ENCODE measurements at regions not wholly inside any gene's neighbourhood (a gene's known extent, or its start where the extent isn't known, plus 50 kb on each side); places are given as distances from the start of the nearest gene placed in this dataset.

DNA sequence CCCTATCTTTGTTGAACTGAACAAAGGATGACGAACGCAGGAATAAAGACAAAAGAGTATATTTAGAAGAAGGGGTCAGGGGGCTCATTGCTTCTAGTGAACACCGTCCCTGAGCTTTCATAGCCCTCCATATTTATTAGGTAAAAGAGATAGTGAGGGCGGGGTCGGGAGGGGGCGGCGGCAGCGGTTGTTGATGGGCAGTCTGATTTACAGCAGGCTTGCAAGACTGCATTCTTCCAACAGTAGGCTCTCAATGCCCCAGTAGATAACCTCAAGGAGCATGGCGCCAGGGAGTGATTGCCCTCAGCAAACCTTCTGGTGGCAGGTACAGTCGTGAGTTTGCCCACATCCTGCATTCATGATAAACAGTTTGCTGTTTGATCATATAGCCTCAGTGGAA is 563.3 kb upstream of the SYNCRIP start:
- Histone ChIP-seq H2AFZ (ENCODE audit: low read length) (no peak overlapping the region), H2AK5ac (ENCODE audit: insufficient read length, low read length) (no peak overlapping the region), H2BK15ac (ENCODE audit: low read depth, low read length) (no peak overlapping the region), H3K14ac (ENCODE audit: insufficient read depth, low read length) (no peak overlapping the region), H3K23me2 (ENCODE audit: insufficient read length, low read depth, low read length, poor library complexity, severe bottlenecking) (no peaks in the 10 kb centered on the region), H3K79me1 (ENCODE audit: insufficient read depth, low read depth, low read length, poor library complexity, severe bottlenecking) (no peaks in the 10 kb centered on the region), H3K9me3 (ENCODE audit: control insufficient read depth, low read depth, low read length) (no peaks in the 10 kb centered on the region), H3K4ac (ENCODE audit: low read depth, low read length) (no peak overlapping the region), H2BK12ac (ENCODE audit: insufficient read length, low read depth, low read length) (no peak overlapping the region), H3K79me2 (ENCODE audit: insufficient read depth, low read length) (no peaks in the 10 kb centered on the region), H3K9ac (ENCODE audit: extremely low read depth, insufficient read length, low read length) (no peak overlapping the region), H4K8ac (replicated peaks; ENCODE audit: insufficient read length, low read depth, low read length) (no peak overlapping the region), H4K5ac (ENCODE audit: insufficient read length, low read depth, low read length) (no peak overlapping the region), H2BK120ac (ENCODE audit: low read depth, low read length, poor library complexity, severe bottlenecking) (no peak overlapping the region), H4K20me1 (ENCODE audit: control insufficient read depth, insufficient read depth, insufficient read length) (no peaks in the 10 kb centered on the region), H3T11ph (ENCODE audit: low read length) (no peak overlapping the region), H2BK5ac (ENCODE audit: insufficient read length, low read length) (no peak overlapping the region), H2BK20ac (ENCODE audit: low read depth, low read length, poor library complexity, severe bottlenecking) (no peak overlapping the region), H3K23ac (ENCODE audit: insufficient read length, low read depth, low read length) (no peak overlapping the region), H3K27ac (ENCODE audit: insufficient read length, low read depth, low read length) (no peak overlapping the region), H3K4me1 (ENCODE audit: insufficient read depth, low read length) (peaks cover 2% of the 10 kb centered on the region; the same call in 1 of the 2 replicates), H3K18ac (ENCODE audit: insufficient read length, low read depth, low read length) (no peak overlapping the region), H3K27me3 (ENCODE audit: insufficient read depth, low read length) (no peaks in the 10 kb centered on the region), H3K4me2 (ENCODE audit: insufficient read depth, insufficient read length, low read length) (no peak overlapping the region), H4K91ac (ENCODE audit: insufficient read length, low read depth, low read length) (no peak overlapping the region), H3K56ac (ENCODE audit: insufficient read length, low read depth, low read length) (no peak overlapping the region)
- TF ChIP-seq, protein P1, sequence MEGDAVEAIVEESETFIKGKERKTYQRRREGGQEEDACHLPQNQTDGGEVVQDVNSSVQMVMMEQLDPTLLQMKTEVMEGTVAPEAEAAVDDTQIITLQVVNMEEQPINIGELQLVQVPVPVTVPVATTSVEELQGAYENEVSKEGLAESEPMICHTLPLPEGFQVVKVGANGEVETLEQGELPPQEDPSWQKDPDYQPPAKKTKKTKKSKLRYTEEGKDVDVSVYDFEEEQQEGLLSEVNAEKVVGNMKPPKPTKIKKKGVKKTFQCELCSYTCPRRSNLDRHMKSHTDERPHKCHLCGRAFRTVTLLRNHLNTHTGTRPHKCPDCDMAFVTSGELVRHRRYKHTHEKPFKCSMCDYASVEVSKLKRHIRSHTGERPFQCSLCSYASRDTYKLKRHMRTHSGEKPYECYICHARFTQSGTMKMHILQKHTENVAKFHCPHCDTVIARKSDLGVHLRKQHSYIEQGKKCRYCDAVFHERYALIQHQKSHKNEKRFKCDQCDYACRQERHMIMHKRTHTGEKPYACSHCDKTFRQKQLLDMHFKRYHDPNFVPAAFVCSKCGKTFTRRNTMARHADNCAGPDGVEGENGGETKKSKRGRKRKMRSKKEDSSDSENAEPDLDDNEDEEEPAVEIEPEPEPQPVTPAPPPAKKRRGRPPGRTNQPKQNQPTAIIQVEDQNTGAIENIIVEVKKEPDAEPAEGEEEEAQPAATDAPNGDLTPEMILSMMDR (conservative IDR thresholded peaks at IDR 0.05) = no peak
- DNase-seq = no peak
- Mint-ChIP-seq H3K4me3 (no peak overlapping the region), H3K27ac (no peak overlapping the region), H3K4me1 (peaks cover 10 to 20% of the 10 kb centered on the region in 2 experiments), H3K36me3 (ENCODE audit: insufficient read depth in 1 of 3, low read depth in 3 of 3) (peaks cover 0 to 32% (median 3%) of the 10 kb centered on the region in 3 experiments; a peak in 4 of 7 replicates), H3K27me3 (ENCODE audit: low read depth) (no peaks in the 10 kb centered on the region), H3K9me3 (peaks cover 6 to 8% of the 10 kb centered on the region in 2 experiments)
- WGBS (ENCODE audit: extremely low coverage, insufficient read length, low lambda C conversion rate) = no CpG with 5 or more reads among the region's 10 CpGs
